ENCODE measurements at regions not wholly inside any gene's neighbourhood (a gene's known extent, or its start where the extent isn't known, plus 50 kb on each side); places are given as distances from the start of the nearest gene placed in this dataset.

DNA sequence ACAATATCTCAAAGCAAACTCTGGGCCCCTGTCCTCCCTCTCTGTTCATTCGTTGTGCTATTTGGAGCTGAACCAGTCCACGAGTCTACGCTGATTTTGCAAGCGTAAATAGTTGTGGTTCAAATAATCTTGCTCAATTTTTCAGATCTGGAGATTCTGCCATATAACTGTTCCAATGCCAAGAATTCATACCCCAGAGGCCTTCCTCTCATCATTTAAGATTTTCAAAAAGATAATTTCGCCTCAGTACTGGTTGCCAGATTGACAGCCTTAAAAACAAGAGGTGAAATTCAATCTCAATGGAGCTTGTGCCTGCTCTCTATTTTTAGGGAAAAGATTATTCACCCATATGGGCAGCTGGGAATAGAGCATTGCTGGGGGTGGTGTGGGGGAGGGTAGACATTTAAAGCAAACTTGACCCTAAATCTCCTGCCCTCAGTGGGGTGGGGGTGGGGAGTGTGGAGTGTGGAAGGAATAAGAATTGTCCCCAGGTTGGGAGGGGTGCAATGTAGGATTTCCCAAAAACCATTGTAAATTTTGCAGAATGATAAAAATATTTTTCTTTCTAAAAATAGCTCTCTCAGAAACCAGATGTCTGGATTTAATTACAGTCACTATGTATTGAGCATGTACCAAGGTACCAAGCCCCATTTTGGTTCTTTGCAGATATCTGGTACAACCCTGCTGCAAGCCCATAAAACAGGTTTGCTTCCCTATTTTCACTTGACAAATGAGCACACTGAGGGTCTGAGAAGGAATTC is 104.7 kb upstream of the EEPD1 start:
- H2AFZ ChIP-seq = no peak overlapping the region
- no peaks in the 10 kb centered on the region for H3K36me3 ChIP-seq (ENCODE audit: control insufficient read depth, insufficient read depth, low read length)
- H3K4me2 ChIP-seq (ENCODE audit: low read length) = peak overlapping the region; percentile 7
- no peaks in the 10 kb centered on the region for H3K79me2 ChIP-seq
- H3K27ac ChIP-seq = peak overlapping the region; percentile 70
- H3K4me3 ChIP-seq (ENCODE audit: low read depth, low read length) = no peak overlapping the region
- TF ChIP-seq, protein P1, sequence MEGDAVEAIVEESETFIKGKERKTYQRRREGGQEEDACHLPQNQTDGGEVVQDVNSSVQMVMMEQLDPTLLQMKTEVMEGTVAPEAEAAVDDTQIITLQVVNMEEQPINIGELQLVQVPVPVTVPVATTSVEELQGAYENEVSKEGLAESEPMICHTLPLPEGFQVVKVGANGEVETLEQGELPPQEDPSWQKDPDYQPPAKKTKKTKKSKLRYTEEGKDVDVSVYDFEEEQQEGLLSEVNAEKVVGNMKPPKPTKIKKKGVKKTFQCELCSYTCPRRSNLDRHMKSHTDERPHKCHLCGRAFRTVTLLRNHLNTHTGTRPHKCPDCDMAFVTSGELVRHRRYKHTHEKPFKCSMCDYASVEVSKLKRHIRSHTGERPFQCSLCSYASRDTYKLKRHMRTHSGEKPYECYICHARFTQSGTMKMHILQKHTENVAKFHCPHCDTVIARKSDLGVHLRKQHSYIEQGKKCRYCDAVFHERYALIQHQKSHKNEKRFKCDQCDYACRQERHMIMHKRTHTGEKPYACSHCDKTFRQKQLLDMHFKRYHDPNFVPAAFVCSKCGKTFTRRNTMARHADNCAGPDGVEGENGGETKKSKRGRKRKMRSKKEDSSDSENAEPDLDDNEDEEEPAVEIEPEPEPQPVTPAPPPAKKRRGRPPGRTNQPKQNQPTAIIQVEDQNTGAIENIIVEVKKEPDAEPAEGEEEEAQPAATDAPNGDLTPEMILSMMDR (IDR thresholded peaks at IDR 0.05) = no peak
- H3K9ac ChIP-seq = no peak overlapping the region
- H3K4me1 ChIP-seq = peaks cover 35% of the 10 kb centered on the region
- no peaks in the 10 kb centered on the region for H3K9me3 ChIP-seq (ENCODE audit: control insufficient read depth, low read length)
- no peaks in the 10 kb centered on the region for H3K27me3 ChIP-seq (ENCODE audit: control insufficient read depth, insufficient read depth, low read length)

DNA sequence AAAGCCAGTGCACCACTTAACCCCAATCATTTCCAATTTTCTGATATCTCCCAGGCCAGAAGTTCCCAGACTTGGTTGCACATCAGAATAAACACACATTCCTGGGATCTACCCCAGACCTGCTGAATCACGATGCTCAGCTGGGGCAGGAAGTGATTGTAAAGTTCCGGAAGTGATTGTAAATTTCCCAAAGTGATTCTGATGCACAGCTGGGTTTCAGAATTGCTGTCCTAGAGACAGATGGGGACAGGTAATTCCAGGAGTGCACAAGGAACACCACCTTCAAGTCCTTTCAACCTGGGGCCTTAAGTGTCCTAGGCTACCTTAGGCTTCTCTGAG is 104.2 kb upstream of the EEPD1 start:
- Histone ChIP-seq H2AFZ (no peak overlapping the region), H3K27ac (peak overlapping the region; percentile 70), H3K4me1 (peaks cover 35% of the 10 kb centered on the region), H3K79me2 (no peaks in the 10 kb centered on the region), H3K27me3 (ENCODE audit: control insufficient read depth, insufficient read depth, low read length) (no peaks in the 10 kb centered on the region), H3K4me3 (ENCODE audit: low read depth, low read length) (no peak overlapping the region), H3K36me3 (ENCODE audit: control insufficient read depth, insufficient read depth, low read length) (no peaks in the 10 kb centered on the region), H3K9me3 (ENCODE audit: control insufficient read depth, low read length) (no peaks in the 10 kb centered on the region), H3K4me2 (ENCODE audit: low read length) (no peak overlapping the region), H3K9ac (no peak overlapping the region)
- TF ChIP-seq, protein P1 (IDR thresholded peaks at IDR 0.05) = no peak

DNA sequence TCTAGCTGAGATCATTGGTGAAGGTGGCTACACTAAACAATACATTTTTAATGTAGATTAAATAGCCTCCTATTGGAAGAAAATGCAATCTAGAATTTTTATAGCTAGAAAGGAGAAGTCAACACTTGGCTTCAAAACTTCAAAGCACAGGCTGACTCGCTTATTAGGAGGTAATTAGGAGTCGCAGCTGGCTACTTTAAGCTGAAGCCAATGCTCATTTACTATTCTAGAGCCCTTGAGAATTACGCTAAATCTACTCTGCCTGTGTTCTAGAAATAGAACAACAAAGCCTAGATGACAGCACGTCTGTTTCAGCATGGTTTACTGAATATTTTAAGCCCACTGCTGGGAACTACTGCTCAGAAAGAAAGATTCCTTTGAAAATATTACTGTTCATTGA is 101.6 kb upstream of the EEPD1 start:
- peaks cover 26% of the 10 kb centered on the region for H3K4me1 ChIP-seq
- no peak overlapping the region for H3K4me2 ChIP-seq (ENCODE audit: low read length)
- no peak overlapping the region for H2AFZ ChIP-seq
- no peaks in the 10 kb centered on the region for H3K27me3 ChIP-seq (ENCODE audit: control insufficient read depth, insufficient read depth, low read length)
- H3K79me2 ChIP-seq = no peaks in the 10 kb centered on the region
- no peaks in the 10 kb centered on the region for H3K9me3 ChIP-seq (ENCODE audit: control insufficient read depth, low read length)
- no peak overlapping the region for H3K4me3 ChIP-seq (ENCODE audit: low read depth, low read length)
- TF ChIP-seq, protein P1 (IDR thresholded peaks at IDR 0.05) = no peak
- no peak overlapping the region for H3K27ac ChIP-seq
- H3K36me3 ChIP-seq (ENCODE audit: control insufficient read depth, insufficient read depth, low read length) = no peaks in the 10 kb centered on the region
- no peak overlapping the region for H3K9ac ChIP-seq

DNA sequence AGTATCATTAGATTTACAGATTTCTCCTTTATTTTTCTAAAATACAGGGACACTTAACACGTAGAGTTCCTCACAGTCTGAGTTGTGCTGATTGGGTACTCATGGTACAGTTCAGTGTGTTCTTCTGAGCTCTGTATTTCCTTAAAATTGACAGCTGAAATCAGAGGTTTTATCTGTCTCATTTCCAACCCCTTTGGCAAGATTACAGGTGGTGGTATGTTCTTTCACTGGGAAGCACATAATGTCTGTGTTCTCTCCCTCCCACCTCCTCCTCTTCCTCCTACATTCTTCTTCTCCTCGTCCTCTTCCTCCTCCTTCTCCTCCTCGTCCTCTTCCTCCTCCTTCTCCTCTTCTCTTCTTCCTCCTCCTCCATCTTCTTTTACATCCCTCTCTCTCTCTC is 99.5 kb upstream of the EEPD1 start:
- no peaks in the 10 kb centered on the region for H3K27me3 ChIP-seq (ENCODE audit: control insufficient read depth, insufficient read depth, low read length)
- TF ChIP-seq, protein P1 (IDR thresholded peaks at IDR 0.05) = no peak
- H3K4me1 ChIP-seq = peaks cover 8% of the 10 kb centered on the region
- no peak overlapping the region for H3K4me2 ChIP-seq (ENCODE audit: low read length)
- H3K4me3 ChIP-seq (ENCODE audit: low read depth, low read length) = no peak overlapping the region
- no peak overlapping the region for H3K27ac ChIP-seq
- H3K79me2 ChIP-seq = no peaks in the 10 kb centered on the region
- H3K9ac ChIP-seq = no peak overlapping the region
- H2AFZ ChIP-seq = peak overlapping the region; percentile 20
- H3K36me3 ChIP-seq (ENCODE audit: control insufficient read depth, insufficient read depth, low read length) = no peaks in the 10 kb centered on the region
- H3K9me3 ChIP-seq (ENCODE audit: control insufficient read depth, low read length) = no peaks in the 10 kb centered on the region

DNA sequence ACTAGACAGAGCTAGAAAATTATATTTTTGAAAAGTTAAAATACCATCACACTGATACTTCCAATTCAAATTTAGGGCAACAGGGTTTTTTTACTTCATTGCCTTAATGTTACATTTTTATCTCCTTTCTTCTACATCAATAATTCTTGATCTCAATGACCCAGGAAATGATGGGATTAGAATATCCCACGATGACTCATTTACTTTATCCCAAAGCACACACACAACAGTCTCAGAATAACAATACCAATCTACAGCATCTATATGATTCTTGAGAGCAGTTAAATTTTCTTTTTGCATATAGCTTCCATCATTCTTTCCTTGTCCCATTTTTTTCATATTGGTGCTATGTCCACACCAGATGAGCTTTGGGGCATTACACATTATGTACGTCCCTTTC is 98.4 kb upstream of the EEPD1 start:
- Histone ChIP-seq H3K27ac (no peak overlapping the region), H3K4me1 (peaks cover 7% of the 10 kb centered on the region), H3K27me3 (ENCODE audit: control insufficient read depth, insufficient read depth, low read length) (no peaks in the 10 kb centered on the region), H3K9me3 (ENCODE audit: control insufficient read depth, low read length) (no peaks in the 10 kb centered on the region), H3K4me3 (ENCODE audit: low read depth, low read length) (no peak overlapping the region), H3K4me2 (ENCODE audit: low read length) (no peak overlapping the region), H3K9ac (no peak overlapping the region), H3K36me3 (ENCODE audit: control insufficient read depth, insufficient read depth, low read length) (no peaks in the 10 kb centered on the region), H3K79me2 (no peaks in the 10 kb centered on the region), H2AFZ (no peak overlapping the region)
- TF ChIP-seq, protein P1 (IDR thresholded peaks at IDR 0.05) = no peak

Data from parathyroid adenoma (tissue), 2 donors.